Rectal smooth muscle tissue (tissue), 1 donor: ENCODE measurements at regions not wholly inside any gene's neighbourhood (a gene's known extent, or its start where the extent isn't known, plus 50 kb on each side); places are given as distances from the start of the nearest gene placed in this dataset.

Source experiments
- H3K27ac ChIP-seq: one replicate; pipeline ENCODE4 v1.7.0; 2013; ENCODE audit warnings: low read depth, low read length, inconsistent platforms
- H3K27me3 ChIP-seq: one replicate; pipeline ENCODE4 v1.7.0; 2013; ENCODE audit warnings: low read length; ENCODE audit not compliant: control insufficient read depth, insufficient read depth
- H3K36me3 ChIP-seq: one replicate; pipeline ENCODE4 v1.7.0; 2013; ENCODE audit warnings: low read length; ENCODE audit not compliant: control insufficient read depth, insufficient read depth
- H3K4me1 ChIP-seq: one replicate; pipeline ENCODE4 v1.7.0; 2013; ENCODE audit warnings: low read length; ENCODE audit not compliant: control insufficient read depth, insufficient read depth
- H3K4me3 ChIP-seq: one replicate; pipeline ENCODE4 v1.7.0; 2013; ENCODE audit warnings: low read length
- H3K9ac ChIP-seq: one replicate; pipeline ENCODE4 v1.7.0; 2013; ENCODE audit warnings: low read length

- Histone ChIP-seq H3K4me3 (no peak overlapping the region), H3K27me3 (no peaks in the 10 kb centered on the region), H3K27ac (no peak overlapping the region), H3K9ac (no peak overlapping the region), H3K4me1 (no peaks in the 10 kb centered on the region), H3K36me3 (no peaks in the 10 kb centered on the region)
Measured at GRCh38 chr13:104805346-104805745, 1730.1 kb downstream of the EFNB2 start.

DNA sequence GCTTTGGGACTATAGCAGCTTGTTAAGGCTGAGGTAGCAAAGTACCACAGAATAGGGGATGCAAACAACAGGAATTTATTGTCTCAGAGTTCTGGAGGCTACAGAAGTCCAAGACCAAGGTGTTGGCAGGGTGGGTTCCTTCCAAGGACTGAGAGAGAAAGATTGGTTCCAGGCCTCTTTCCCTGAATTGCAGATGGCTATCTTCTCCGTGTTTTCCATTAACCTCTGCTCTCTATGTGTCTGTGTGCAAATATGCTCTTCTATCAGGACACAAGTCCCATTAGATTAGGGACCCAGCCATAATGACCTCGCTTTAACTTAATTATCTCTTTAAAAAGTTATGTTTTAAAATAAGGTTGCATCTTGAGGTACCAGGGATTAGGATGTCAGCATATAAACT is 1732.9 kb upstream of the SLC10A2 start:
- no peak overlapping the region for H3K27ac ChIP-seq
- no peaks in the 10 kb centered on the region for H3K27me3 ChIP-seq
- no peaks in the 10 kb centered on the region for H3K4me1 ChIP-seq
- H3K9ac ChIP-seq = no peak overlapping the region
- H3K4me3 ChIP-seq = no peak overlapping the region
- H3K36me3 ChIP-seq = no peaks in the 10 kb centered on the region

DNA sequence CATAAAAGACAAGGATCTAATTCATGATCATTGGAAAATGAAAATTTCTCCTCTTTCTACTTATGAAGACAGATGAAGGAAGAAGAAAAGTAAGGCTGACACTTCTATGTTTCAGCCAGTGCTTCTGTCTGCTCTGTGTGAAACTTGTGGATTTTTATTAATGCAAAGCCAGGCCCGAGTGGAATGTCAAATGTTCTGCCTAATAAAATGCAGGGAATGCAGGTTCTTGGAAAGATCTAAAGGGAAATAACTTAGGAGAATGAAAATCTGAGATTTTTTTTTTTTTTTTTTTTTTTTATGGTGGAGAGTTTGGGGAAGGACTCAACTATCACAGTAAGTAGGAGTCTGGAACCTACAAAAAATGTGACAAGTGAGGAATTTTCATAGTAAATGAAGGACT is 1732.3 kb upstream of the SLC10A2 start:
- Histone ChIP-seq H3K4me1 (no peaks in the 10 kb centered on the region), H3K27ac (no peak overlapping the region), H3K4me3 (no peak overlapping the region), H3K27me3 (no peaks in the 10 kb centered on the region), H3K9ac (no peak overlapping the region), H3K36me3 (no peaks in the 10 kb centered on the region)

- Histone ChIP-seq H3K4me3 (no peak overlapping the region), H3K9ac (no peak overlapping the region), H3K27me3 (no peaks in the 10 kb centered on the region), H3K27ac (no peak overlapping the region), H3K4me1 (no peaks in the 10 kb centered on the region), H3K36me3 (no peaks in the 10 kb centered on the region)
Measured at GRCh38 chr13:104796581-104796980, 1730.4 kb upstream of the SLC10A2 start.

DNA sequence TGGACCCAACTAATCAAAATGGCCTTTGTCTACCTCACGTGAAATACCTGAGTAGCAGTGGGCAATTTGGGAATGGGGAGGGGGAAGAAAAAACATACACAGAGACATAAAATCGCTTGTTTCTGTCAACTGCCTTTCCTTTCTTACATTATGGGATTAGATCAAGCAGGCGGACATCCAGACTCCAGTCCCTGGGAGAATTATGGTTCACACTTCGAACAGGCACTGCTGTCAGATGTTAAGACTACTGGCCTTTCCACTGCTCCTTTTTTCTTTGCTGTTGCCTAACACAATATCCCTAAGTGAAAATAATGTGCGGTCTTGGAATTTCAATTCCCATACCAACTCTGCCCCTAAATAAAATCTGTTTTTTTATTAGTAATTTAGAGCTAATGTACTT is 1719.7 kb upstream of the SLC10A2 start:
- no peak overlapping the region for H3K4me3 ChIP-seq
- H3K27ac ChIP-seq = no peak overlapping the region
- H3K36me3 ChIP-seq = no peaks in the 10 kb centered on the region
- H3K4me1 ChIP-seq = no peaks in the 10 kb centered on the region
- H3K27me3 ChIP-seq = no peaks in the 10 kb centered on the region
- H3K9ac ChIP-seq = no peak overlapping the region

DNA sequence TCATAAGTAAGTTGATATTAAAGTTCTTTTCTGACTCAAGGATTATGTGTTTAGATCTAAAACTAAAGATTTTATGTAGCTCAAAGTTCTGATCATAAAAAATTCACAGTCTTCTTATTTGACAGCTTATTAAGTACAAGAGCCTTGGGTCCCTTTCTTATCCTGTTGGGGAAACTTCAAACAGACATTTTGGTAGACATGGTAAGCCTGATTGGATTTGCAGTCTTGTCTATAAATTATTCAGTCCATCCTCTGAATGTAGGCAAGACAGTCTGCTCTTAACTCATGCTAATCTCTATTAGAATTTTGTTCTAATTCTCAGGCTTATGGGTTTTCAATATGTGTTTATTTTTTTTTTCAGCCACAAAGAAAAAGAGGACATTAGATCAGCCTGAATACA is 1718.7 kb upstream of the SLC10A2 start:
- Histone ChIP-seq H3K4me3 (no peak overlapping the region), H3K36me3 (no peaks in the 10 kb centered on the region), H3K27me3 (no peaks in the 10 kb centered on the region), H3K27ac (no peak overlapping the region), H3K4me1 (no peaks in the 10 kb centered on the region), H3K9ac (no peak overlapping the region)

DNA sequence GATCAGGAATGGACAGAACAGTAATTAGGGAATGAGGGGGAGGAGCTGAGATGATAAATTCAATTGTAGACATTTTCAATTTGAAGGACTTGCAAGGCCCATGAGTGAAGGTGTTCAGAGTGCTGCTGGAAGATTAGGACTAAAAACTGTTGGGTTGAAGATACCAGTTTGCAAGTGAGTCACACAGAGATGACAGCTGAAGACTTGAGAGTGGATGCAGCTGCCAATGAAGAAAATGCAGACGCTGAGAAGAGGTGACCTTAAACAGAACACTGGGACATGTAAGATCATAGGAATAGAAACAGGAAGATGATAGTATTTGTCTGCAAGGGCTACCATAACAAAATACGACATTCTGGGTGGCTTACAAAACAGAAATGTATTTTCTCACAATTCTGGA is 1716.5 kb upstream of the SLC10A2 start:
- no peaks in the 10 kb centered on the region for H3K4me1 ChIP-seq
- no peak overlapping the region for H3K27ac ChIP-seq
- no peak overlapping the region for H3K9ac ChIP-seq
- H3K36me3 ChIP-seq = no peaks in the 10 kb centered on the region
- H3K27me3 ChIP-seq = no peaks in the 10 kb centered on the region
- H3K4me3 ChIP-seq = no peak overlapping the region

GRCh38 chr13:104779311-104779993 is 1713.2 kb upstream of the SLC10A2 start:
- H3K4me3 ChIP-seq = no peak overlapping the region
- no peak overlapping the region for H3K9ac ChIP-seq
- H3K4me1 ChIP-seq = no peaks in the 10 kb centered on the region
- H3K36me3 ChIP-seq = no peaks in the 10 kb centered on the region
- no peaks in the 10 kb centered on the region for H3K27me3 ChIP-seq
- H3K27ac ChIP-seq = no peak overlapping the region

GRCh38 chr13:104773775-104774174 is 1707.6 kb upstream of the SLC10A2 start:
- Histone ChIP-seq H3K9ac (no peak overlapping the region), H3K4me3 (no peak overlapping the region), H3K27me3 (no peaks in the 10 kb centered on the region), H3K36me3 (no peaks in the 10 kb centered on the region), H3K27ac (no peak overlapping the region), H3K4me1 (no peaks in the 10 kb centered on the region)

DNA sequence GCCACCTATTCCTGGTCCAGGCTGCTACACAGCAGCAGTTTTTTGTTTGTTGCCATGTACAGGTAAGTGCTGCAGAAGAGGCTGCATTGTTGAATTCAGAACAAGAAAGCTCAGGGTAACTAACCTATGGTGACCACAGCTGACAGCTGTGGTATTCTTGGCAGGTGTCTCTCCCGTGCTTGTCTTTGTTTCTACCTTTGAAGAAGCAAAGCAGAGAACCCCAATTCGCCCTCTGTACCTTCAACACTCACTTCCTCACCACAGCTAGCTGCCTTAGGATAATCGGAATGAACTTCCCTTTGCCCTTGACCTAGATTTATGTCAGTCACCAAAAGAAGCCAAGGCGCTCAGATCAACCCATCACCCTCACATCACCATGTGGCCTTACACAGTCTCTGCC is 1703.3 kb upstream of the SLC10A2 start:
- Histone ChIP-seq H3K36me3 (no peaks in the 10 kb centered on the region), H3K9ac (no peak overlapping the region)

DNA sequence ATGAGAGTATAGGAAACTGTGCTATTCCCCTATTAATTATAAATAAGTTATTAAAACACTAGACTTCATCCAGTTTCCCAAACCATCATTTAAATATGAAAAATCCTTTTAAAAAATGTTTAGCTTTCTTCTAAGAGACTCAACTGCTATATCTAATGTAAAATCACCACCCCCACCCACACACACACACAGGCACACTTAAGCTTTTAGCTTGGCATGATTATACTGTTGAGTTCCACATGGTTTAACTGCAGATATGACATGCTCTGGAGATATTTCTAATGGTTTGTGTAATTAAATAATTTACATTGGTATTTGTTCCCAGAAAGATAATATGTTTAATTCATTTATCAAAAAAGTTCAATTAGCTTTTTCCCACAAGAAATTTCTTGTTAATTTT is 1700.1 kb upstream of the SLC10A2 start:
- H3K9ac ChIP-seq = no peak overlapping the region
- H3K4me3 ChIP-seq = no peak overlapping the region
- no peaks in the 10 kb centered on the region for H3K4me1 ChIP-seq
- no peaks in the 10 kb centered on the region for H3K27me3 ChIP-seq
- no peak overlapping the region for H3K27ac ChIP-seq
- no peaks in the 10 kb centered on the region for H3K36me3 ChIP-seq

More for the DNA sequence above, 1703.3 kb upstream of the SLC10A2 start:
- H3K27me3 ChIP-seq = no peaks in the 10 kb centered on the region
- no peaks in the 10 kb centered on the region for H3K4me1 ChIP-seq
- H3K27ac ChIP-seq = no peak overlapping the region
- no peak overlapping the region for H3K4me3 ChIP-seq

GRCh38 chr13:104764600-104764999 is 1698.4 kb upstream of the SLC10A2 start:
- H3K27ac ChIP-seq = no peak overlapping the region
- no peak overlapping the region for H3K4me3 ChIP-seq
- no peak overlapping the region for H3K9ac ChIP-seq
- no peaks in the 10 kb centered on the region for H3K27me3 ChIP-seq
- no peaks in the 10 kb centered on the region for H3K4me1 ChIP-seq
- no peaks in the 10 kb centered on the region for H3K36me3 ChIP-seq

DNA sequence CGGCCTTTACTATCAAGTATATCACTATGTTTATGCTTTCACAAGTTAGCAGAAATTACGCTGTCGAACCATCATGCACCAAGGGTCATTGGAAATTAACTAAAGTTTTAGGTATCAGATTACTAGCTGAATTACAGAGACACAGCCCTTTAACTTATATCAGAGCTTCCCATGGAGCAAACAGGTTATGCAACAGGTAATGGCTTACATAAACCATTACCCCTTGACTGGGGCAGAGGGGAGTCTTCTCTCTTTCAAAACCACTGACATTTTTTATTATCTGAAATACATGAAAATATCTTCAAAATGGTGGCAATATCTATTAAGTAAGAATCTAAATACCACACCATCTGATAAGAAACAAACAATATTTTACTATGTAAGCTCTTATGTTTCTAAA is 1692.9 kb upstream of the SLC10A2 start:
- no peaks in the 10 kb centered on the region for H3K4me1 ChIP-seq
- H3K27me3 ChIP-seq = no peaks in the 10 kb centered on the region
- H3K36me3 ChIP-seq = no peaks in the 10 kb centered on the region
- H3K9ac ChIP-seq = no peak overlapping the region
- no peak overlapping the region for H3K27ac ChIP-seq
- H3K4me3 ChIP-seq = no peak overlapping the region
